Activated CD4-positive, alpha-beta T cell treated with anti-CD3 and anti-CD28 coated beads, Interleukin-2, Interleukin-4, amounts not matched to agents 100 ng/mL and 50 ng/mL, durations not matched to agents 16 hours and 8 hours (primary cell): ENCODE measurements at regions not wholly inside any gene's neighbourhood (a gene's known extent, or its start where the extent isn't known, plus 50 kb on each side); places are given as distances from the start of the nearest gene placed in this dataset.
"Not testable (repeated sequence)": the region's sequence is repeated elsewhere in the genome, so short reads cannot be mapped to it uniquely, and the experiment has no call there.

Experiments
- DNase-seq: peaks from one replicate; pipeline ENCODE4 v3.0.0-alpha.2; 2020; ENCODE audit warnings: low spot score

DNA sequence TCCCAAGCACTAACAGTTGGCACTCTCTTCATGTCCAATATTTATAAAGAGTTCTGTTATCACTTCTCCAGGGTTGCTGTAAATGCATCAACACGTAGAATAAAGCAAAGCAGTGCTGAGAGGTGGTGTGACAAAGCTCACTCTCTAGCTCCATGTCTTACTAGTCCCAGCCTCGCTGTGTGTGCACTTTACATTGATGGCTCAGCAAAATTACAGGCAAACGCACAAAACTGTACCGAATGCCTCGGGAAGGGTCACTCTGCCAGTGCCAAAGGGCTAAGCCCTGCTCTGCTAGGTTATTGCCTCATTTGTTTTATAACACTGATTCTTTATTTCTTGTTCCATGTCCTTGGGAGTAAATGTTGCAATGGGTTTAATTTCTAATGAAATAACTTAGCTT lies 1005.9 kb upstream of the WWC1 start:
- DNase-seq = no peak

DNA sequence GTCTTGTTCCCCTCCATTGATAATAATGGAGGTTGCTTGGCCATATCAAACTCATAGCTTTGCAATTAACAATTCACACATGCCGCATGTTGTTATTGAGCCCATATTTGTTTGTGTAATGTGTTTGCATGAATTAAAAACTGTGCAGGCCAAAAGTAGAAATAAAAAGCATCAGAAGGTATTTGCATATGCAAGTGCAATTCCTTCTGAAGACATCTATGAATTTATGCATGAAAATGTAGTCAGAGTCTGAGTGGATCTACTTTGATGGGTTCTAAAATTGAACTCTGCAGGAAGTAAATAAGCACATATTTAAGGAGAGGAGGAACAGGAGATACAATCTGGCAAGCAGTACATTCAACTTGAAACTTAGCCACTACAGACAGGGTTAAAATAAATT lies 1004.6 kb upstream of the WWC1 start:
- DNase-seq = no peak

DNA sequence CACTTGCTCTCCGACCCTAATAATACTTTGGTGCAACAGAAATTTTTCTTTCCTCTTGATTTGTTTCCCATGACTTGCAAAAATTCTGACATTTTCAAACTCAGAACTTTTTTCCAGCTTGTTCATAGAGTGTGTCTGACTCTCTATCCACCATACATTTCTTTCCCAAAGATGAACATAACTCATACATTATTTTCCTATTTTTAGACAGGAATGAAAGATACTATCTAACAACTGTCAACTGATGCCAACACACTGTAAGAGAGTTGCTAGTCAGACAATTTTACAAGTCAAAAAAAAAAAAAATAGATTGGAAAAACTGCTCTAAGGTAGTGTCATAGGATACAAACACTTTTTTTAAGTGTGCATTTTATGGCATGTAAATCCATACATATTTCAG lies 1001.0 kb upstream of the WWC1 start:
- no peak for DNase-seq

DNA sequence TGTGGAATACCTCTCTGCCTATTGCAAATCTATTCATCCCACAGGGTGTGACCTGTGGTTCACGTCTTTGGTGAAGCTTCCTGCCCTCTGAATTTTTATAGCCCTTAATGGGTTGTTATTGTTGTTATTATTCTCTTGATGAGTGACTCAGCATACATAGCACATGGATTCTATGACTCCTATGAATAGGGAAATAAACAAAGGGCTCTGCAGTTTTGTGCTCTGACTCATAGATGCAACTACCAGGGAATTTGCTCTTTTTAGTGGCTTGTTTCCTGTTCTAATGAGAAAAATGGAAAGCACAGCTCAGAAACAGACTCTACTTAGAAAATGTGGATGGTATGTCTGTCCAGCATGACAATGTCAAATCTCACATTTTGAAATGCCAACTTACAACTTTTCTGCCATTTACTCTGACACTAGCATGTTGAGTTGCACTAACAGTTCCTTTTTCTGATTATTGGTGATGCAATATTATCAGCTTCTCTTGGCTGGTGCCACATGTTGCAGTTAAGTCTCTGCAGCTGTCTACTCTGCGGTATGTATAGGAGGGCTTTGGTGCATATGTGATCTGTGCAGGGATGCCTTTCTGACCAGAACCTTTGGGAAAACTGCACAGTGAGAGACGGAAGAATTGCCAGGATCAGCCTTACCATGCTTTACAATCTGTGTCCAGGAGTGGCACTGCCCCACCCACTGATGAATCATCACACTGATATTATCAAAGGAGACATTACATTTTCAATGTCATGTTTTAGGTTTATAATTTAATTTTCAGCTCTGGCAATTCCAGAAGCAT lies 996.4 kb upstream of the WWC1 start:
- no peak for DNase-seq

DNA sequence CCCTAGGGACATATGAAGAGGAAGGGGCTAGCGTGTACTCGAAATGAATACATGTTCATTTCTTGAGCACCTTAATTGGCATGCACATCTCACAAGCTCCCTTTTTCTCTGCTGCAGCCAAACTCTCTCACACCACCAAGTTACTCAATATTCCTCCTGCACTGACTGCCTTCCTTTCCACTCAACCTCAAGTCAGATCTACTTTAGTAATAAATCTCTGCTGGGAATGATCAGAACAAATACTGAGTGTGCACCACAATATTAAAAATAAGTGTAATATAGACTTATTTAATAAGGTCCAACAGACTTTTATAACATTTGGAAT lies 995.8 kb upstream of the WWC1 start:
- DNase-seq = no peak

DNA sequence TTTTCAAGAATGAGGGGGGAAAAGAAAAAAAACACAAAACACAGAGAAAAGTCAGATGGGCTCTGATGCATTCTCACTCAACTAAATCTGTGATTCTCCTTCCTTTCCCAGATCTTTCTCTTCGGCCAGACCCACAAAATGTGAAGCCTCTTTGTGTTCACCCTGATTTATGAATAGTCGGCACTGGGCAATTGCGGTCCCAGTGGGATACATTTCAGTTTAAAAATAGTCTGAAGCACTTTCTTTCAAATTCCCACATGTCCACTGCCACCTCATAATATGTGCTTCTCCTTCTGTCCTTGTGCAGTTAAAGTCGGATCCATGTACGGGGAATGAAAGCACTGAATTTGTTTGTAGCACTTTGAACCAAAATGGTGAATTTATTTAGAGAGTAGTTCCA lies 995.4 kb upstream of the WWC1 start:
- DNase-seq = no peak

DNA sequence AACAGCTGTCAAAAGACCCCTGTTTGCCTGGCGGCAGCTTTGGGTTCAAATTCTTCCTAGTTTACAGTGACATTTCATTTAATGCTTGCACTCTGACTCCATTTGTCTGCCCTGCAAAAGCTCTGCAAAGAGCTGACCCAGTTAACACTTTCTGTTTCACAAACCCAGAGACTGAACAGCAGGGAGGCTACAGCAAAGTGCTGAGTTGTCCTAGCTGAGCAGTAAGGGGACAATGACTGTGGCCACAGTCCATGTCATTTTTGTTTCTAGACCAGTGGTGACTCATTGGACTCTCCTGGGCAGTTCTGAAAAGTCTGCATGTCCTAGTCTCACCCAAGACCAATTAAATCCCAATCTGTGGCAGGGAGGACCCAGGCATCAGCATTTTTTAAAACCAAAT lies 994.8 kb upstream of the WWC1 start:
- DNase-seq = no peak

DNA sequence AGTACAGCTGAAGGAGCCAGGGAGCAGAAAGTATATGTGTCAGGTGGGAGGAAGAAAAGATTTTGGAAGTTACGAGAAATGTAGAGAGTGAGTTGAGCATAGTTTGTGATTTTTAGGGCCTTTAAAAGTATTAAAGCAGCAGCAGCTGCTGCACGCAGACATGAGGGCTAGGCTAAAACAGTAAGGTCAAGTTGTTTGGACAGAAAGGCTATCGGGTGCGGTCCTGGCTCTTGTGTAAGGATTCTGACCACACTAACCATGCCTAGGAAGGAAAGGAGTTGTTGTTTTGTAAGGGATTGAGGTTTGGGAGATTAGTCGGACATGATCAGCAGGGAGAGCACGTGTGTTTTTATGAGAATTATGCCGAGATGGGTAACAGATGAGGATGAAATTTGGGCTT lies 991.6 kb upstream of the WWC1 start:
- DNase-seq = not testable (repeated sequence)

DNA sequence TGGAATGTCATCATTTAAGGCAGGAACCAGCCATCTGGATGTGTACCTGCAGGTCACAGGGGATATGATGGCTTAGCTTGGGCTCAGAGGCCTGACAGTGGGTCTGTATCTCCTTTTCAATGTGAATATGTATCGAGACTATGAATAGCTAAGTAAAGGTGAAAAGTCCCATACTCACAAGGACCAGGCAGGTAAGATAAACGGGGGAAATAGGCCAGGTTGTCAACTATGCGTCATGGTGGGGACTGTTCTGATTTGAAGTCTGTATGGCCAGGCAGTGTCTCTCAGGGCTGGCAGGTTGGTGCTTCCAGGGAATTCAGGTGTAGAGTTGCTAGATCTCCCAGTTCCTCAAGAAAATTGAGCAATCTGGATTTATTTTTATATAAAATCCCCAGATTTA lies 987.9 kb upstream of the WWC1 start:
- DNase-seq = no peak

DNA sequence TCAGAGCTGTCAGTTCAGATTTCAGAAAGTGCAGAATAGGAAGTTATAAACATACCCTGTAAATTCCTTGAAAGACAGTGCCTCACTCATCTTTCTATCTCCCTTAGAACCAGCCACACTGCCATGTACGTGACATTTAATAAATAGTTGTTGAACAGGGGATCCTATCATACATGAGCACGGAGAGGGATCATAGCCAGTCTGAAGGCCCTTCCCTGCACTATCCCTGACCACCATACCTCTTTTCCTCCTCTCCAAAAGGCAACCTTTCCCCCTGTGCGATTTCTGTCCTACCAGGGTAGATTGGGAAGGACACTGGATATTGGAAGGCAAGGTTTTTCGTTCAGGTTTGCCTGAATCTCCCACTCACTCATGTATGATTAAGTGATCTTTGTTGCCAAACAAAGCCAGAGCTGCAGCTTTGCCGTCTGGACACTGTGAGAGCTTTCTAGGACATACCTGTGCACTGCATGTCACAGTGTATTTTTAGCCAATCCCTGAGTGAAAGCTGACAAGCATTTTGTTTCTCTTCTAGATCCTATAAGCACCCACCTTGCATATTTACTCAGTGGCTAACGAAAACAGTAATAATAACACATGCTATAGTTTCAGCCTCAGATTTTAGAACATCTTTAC lies 986.5 kb upstream of the WWC1 start:
- DNase-seq = no peak

DNA sequence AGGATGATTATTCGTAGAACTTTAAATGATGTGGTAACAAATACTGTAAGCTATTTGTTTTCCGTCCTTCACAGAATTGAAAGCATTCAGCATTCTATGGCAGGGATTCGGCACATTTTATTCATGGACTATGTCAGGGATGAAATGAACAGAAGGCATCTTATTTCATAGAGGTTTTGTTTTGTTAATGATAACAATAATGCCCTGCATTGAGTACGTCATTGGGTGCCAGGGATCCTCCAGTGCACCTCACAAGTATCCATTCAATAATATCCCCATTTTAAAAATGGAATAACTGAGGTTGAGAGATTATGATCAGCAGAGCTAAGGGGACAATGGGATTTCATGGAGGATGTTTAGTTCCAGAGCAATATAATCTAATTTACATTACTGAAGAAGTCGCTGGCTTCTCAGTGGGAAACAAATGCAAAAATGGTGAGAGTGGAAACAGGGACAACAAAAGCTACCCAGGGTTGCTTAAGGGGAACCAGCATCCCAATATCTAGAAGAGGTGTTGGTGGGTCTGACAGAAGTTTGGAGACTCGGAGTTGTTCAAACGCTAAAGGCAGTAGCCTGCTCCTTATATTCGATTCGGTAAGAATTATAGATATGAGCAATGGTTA lies 985.7 kb upstream of the WWC1 start:
- no peak for DNase-seq

DNA sequence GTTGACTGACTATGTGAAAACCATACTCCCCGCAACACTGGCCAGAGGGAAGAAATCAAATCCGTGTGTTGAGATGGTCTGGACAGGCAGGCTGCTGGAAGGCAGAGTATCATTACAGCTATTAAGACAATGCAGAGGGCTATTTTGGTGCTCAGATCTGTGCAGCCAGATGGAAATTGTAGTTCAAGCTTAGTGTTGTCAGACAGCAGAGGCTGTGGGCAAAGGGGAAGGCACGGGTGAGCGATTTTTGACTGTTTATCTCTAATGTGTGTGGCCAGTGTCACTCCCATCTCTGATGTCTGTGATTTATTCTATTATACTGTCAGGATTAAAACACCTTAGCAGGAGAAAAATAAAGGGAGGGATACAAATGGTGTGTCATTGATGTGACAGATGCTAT lies 984.4 kb upstream of the WWC1 start:
- no peak for DNase-seq

DNA sequence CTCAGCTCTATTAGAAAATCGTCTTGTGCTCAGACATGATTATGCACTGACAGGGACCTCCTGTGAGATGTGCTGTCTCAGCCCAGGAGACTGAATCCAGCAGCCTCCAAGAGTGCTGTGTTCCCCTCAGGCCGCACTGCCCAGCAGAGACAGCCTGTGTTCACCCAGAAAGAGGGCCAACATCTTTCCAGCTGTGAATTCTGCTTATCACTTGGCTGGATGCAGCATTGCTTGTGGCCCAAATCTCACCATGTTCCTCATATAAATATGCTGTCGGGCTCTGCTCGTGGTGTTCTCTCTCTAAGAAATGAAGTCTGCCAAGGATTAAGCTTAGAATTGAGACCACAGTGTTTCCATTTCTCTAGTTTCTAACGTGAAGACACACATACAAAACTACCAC lies 983.0 kb upstream of the WWC1 start:
- no peak for DNase-seq

DNA sequence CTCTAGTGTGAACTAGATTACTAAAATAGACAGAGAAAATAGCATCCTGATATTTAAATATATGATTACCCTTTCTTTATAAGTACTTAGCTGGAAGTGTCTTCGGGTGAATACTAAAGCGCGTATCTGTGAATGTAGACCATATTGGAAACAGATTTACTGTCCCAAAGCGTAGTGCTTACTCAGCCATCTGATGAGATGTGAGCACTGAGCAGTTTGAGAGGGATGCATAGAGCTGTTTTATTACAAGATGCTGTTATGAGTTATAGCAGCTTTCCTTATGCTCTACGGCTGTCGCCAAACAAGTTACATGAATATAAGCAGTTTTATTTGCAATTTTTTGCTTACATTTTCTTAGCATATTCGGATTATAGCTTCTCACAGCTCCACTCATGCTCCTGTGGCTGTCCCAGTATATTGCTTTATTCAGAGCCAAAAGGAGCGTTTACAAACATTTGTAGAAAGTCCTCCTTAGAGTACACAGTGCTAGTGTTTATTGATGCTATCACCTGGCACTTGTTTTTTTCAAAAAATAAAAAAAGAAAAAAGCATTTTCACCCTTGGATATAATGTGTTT lies 981.4 kb upstream of the WWC1 start:
- no peak for DNase-seq

DNA sequence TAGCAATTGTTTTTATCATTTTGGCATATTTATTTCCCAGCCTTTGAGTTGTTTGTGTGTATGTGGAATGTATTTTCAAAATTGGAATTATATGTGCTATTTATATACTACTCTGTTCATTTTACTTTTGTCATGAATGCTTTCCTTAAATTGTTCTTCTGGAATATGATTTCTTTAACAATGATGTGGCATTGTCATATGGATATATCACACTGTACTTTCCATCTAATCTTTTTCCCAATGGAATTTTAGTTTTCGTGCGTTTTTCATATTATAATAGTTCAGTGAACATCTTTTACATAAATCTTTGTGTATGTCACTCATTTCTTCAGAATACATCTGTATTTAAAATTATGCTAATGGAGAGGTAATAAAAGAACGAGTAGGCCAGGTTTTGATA lies 980.1 kb upstream of the WWC1 start:
- DNase-seq = no peak

DNA sequence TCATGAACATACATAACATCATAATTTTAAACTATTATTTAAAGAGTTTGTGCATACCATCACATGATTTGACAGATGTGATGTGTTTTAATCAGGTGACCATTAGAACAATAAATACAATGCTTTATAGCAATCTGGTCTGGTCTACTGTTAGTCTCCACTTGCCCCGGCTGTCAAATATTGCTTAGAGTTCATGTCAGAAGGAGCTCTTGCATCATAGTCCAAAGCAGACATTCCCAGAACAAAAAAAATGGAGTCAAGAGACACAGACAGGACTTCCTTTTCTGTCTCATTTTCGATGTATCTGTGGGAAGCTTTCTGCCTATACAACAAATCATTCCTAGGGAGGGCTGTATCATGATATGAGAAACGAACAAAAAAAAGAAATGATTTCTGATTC lies 979.2 kb upstream of the WWC1 start:
- no peak for DNase-seq

DNA sequence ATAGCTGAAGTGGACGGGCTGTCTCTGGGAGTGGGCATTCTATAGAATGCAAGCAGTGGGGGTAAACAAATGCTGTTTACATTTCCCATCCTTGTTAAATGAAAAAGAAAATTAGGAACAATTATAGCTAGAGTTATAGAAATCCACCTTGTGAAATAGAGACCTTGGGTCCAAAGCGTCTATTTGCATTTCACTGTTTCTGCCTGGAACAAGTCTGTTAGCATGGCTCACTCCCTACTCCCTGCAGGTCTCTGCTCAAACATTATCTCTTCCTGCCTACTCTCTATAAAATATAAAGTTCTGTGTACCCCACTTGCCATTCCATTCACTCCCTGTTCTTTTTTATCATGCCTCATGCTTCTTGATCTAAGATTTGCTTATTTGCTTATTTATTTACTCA lies 975.7 kb upstream of the WWC1 start:
- DNase-seq = no peak

DNA sequence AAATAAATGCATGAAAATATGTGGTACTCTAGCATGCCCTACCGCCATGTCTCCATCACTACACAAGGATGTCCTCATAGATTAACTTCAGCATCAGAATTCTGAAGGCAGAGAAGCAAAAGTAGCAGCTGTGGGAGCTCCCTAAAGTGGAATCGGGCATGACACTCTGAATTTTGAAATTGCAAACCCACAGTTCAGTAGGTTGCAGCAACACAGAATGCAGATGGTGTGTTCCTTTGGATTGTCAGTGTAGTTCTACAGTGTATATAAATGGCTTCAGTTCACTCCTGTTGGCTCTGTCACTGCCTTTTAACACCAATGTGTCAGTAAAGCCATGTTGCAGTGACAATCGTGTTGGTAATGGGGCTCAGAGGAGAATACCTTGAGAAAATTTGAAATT lies 973.6 kb upstream of the WWC1 start:
- DNase-seq = no peak

DNA sequence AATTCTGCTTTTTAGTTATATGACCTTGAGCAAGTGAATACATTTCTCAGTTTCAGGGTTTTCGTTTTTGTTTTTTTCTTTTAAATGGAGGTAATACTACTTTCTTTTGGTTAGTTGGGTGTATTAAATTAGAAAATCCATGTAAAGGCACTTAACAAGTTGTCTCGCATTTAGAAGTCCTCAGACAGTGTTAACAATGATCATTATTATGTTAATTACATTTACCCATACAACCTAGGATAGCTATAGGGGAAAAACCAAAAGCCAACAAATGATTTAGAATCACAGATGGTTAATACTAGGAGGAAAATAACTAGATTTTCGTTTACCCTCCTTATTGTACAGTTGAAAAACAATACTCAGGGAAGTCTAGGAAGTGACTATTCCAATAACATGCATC lies 972.2 kb upstream of the WWC1 start:
- DNase-seq = no peak

DNA sequence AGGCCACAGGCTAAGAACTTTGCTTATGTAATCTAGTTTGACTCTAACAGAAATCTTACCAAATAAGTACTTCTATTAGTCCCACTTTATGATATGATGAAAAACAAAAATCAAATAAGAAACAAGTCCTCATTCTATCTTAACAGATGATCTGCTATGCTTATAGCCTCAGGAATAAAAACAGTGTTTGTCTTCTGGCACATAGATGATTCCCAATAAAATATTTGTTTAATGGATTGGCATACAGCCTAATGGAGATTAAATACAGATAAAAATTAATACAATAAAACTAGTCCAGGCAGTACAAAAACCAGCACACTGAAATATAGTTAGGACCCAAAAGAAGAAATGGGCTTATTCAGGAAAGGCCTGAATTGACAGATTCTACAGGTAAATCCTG lies 971.4 kb upstream of the WWC1 start:
- DNase-seq = no peak

DNA sequence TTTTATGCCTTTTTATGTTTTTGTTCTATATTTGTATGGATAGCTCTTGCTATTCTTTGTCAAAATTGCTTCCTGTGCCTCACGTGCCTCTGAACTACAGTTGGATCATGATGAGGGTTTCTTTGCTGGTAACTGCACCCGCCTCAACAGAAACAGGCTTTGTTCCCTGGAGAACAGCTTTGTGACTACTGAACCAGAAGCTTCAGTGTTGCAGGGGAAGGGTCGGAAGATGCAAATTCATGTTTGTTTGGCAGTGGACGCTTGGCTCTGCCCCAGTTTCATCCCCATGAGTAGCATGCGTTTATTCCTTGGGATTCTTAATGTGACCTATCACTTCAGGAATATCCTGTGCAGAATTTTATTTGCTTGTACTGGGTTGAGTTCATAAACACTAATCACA lies 959.1 kb upstream of the WWC1 start:
- DNase-seq = no peak

DNA sequence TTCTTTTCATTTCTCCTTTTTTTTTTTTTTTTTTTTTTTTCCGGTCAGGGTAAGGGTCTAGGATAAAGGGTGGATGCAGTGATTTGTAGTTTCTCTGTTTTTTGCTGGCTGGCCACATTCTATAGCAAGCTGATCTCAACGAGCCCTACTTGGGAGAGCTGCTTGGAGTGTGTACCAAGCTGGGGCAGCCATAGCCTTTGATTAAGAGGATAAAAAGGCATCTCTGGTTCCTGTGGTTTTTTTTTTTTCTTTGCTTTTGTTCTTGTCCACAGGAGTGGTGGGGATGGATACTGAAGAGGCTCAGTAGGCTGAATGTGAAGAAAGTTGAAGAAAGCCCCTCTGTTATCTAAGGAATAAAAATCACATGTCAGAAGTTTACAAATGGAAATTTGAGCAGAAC lies 955.3 kb upstream of the WWC1 start:
- no peak for DNase-seq

DNA sequence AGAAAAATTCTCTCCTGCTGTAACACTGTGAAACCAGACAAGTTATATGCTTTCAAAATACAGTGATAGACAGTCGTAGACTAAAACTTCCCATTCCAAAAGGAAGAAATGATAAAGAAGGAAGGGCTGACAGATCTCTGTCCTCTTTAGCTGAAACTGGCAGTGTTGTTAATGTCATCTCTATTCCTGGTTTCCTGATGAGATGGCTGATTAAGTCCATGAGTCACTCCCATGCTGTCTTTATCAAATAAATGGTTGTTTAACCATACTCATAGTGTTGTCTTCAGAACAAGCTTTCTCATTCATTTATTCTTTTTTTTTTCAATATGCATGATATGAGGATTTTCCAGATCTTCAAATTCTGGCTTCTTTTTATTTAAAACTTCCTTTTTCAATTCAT lies 952.2 kb upstream of the WWC1 start:
- DNase-seq = no peak

DNA sequence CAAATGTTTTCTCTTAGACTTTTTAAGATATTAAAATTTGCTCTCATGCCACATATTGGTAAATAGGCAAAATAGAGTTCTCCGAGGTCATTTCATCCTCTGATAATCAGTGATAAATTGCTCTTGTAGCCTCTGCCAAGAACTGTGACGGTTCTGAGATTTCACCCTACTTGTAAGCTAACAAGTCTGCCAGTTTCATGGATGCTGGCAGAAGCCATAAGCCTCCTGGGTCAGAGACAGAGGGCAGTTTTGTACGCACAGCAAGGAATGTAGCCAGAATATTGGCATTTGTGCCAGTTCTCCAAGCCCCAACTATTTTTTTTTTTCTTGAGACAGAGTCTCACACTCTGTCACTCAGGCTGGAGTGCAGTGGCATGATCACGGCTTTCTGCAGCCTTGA lies 945.0 kb upstream of the WWC1 start:
- DNase-seq = no peak
